ENCODE measurements at regions not wholly inside any gene's neighbourhood (a gene's known extent, or its start where the extent isn't known, plus 50 kb on each side); places are given as distances from the start of the nearest gene placed in this dataset.
A peak's percentile ranks its signal among the peaks of the same experiment; 100 is the strongest.
"Not testable (repeated sequence)": the region's sequence is repeated elsewhere in the genome, so short reads cannot be mapped to it uniquely, and the experiment has no call there.

GRCh38 chr6:16902502-16902901, 141.2 kb upstream of the ATXN1 start:
- DNase-seq = no peak

GRCh38 chr6:16901782-16902181, 140.5 kb upstream of the ATXN1 start:
- no peak for DNase-seq

DNA sequence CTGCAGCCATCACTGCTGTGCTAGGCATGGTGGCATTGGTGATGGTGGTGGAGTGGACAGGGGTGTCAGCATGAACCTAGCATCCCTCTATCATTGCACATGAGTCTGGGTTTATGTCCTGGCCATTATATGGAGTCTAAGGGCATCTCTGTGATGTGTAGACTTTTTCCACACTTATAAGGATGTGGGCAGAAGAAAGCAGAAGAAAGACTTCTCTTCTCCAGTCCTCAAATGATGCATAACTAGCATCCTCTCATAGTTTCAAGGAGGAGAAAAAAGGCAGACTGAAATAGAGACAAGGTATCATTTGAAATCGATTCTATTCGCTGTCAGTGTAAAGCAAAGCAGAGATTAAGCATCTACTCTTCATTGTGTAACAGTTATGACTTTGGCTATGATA, 140.0 kb upstream of the ATXN1 start:
- no peak for DNase-seq

GRCh38 chr6:16898640-16899396, 137.6 kb upstream of the ATXN1 start:
- DNase-seq = no peak

- DNase-seq = no peak
These were observed 136.4 kb upstream of the ATXN1 start for GRCh38 chr6:16897669-16898068.

DNA sequence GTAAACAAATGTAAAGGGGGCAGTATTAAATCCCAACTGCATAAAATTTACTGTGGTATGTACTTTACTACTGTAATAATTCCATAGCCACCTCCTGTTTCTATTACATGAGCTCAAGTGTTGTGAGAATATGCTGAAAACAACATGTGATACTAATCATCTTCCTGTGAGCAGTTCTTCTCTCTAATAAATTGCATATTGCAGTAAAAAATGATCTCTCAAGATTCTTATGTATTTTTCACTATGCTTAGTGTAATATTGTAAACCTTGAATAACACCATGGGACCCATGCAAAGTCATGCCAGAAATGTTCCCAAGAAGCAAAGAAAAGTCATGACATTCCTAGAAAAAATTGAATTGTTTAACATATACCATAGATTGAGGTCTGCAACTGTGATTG, 133.0 kb upstream of the ATXN1 start:
- DNase-seq = no peak

- not testable (repeated sequence) for DNase-seq
These were observed 129.8 kb upstream of the ATXN1 start for GRCh38 chr6:16891110-16891509.

DNA sequence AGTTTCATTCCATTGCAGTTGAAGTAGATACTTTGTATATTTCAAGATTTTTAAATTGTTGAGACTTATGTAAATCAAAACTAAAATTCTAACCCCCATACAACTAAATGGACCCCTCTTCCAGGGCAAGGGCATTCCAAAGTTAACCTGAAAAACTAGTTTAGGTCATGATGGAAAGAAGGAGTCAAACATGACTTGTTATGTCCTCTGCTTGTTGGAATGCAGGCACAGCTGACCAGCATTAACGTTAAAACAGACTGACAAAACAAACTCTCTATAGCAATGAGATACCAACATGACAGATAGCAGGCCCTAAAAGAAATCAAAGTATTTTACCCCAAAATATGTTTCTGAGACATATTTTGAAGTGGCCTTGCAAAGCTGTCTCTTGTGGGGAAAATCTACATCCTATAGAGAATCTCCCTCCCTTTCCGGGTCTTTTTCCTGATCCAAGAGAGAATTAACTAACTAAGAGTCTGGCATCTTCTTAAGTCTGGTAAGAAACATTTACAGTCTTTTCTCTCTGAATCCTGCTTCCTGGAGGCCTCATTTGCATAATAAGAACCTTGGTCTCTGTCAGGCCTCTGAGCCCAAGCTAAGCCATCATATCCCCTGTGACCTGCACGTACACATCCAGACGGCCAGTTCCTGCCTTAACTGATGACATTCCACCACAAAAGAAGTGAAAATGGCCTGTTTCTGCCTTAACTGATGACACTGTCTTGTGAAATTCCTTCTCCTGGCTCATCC, 124.3 kb upstream of the ATXN1 start:
- no peak for DNase-seq

DNA sequence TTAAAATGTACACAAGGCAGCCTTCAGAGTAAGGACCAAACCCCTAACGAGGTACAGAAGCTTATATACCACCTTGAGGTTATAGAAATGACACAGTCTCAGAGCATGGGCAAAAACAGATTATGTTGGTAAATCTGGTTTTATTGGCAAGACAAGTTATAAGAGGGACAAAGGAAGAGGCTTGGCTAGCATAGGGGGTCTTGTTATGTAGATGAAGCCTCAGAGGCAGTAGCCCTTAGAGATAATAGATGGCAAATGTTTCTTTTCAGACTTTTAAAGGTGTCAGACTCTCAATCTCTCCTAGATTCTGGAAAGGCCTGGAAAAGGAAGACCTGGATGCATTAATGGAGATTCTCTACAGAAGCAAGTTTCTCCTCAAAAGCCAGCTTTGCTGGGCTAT, 123.3 kb upstream of the ATXN1 start:
- DNase-seq = no peak

GRCh38 chr6:16883414-16883813, 122.2 kb upstream of the ATXN1 start:
- no peak for DNase-seq

DNA sequence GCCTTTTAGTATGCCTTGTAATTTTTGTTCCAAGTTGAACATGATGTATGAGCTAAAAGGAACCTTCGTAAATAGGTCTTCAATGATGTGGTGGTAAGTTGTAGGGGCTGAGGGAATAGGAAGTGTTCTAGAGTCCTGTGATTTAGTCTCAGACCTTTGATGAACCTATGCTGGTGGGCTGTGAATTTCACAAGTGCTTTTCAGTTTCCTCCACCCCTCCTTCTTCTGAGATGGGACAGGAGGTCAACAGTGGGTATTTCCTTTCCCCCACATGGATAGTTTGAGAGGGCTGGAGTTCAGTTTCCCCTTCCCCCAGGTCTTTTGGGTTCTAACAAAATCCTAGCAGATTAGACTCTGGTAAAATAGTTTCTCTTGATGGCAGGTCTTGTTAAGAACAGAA, 121.0 kb upstream of the ATXN1 start:
- no peak for DNase-seq

- DNase-seq = not testable (repeated sequence)
These were observed 115.6 kb upstream of the ATXN1 start for GRCh38 chr6:16876852-16877251.

- no peak for DNase-seq
These were observed 114.9 kb upstream of the ATXN1 start for GRCh38 chr6:16876201-16876600.

DNA sequence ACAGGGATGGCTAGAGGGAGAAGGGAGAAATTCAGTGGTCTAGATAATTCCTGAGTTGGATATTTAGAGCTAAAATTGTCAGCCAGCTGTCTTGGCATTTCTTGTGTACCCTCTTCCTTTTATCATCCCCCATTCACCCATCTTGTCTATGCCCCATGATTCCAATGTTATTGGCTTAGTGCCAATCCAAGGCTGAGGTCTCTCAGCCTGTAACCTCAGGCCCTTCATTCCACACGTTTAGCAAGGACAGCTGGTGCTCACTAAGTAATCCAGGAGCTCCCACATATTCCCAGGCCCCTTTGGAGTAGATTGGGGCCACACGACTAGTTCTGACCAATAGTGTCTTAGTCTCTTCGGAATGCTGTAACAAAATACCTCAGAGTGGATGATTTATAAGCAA, 112.4 kb upstream of the ATXN1 start:
- no peak for DNase-seq

- DNase-seq = no peak
These were observed 111.4 kb upstream of the ATXN1 start for GRCh38 chr6:16872543-16873235.

DNA sequence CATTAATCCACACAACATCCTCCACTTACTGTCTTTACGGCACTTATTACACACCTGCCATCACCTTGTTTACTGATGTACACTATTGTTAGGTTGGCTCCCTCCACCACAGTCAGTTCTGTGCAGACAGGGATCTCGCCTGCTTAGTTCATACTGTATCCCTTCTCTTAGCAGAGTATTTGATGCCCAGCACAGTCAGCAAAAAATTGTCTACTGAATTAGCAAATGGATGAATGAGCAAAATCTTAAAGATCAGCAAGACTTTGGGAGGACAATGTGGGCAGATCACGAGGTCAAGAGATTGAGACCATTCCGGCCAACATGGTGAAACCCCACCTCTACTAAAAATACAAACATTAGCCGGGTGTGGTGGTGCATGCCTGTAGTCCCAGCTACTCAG, 109.8 kb upstream of the ATXN1 start:
- DNase-seq = no peak

DNA sequence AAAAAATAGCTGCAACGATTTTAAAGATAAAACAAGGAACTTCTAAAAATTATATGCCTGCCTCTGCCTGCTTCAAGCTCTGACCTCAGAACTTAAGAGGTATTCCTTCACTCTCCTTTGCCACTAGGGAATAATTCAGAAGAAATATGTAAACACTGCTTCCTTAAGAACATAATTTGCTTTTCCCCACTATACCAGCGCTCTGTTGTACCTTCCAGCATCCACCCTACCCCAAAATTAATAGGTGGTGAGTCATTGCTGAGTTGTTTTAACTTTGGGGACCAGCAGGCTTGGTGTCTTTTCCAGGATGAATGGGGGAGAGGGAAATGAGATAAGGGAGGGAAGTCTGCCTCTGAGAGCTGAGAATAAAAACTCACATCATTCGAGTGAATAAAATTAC, 107.7 kb upstream of the ATXN1 start:
- DNase-seq = no peak

- DNase-seq = peak; percentile 56
These were observed 96.8 kb upstream of the ATXN1 start for GRCh38 chr6:16857969-16858592.

GRCh38 chr6:16855460-16855859, 94.2 kb upstream of the ATXN1 start:
- no peak for DNase-seq

DNA sequence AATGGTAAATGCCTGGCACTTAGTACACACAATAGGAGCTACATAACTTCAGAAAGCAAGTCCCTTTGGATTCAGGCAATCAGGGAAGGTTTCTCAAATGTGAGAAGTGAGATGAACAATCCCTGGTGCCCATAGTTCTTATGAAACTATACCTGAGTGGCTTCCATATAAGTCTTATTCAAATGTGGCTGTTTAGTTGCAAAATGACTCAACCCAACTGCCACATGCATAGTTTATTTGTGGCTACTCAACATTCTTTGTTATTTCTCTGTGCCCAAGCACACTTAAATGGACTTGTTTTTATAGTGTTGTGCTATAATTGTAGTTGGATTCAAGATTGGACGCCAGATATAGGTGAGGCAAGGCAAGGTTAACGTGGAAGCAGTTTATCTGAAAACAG, 93.7 kb upstream of the ATXN1 start:
- no peak for DNase-seq

- no peak for DNase-seq
These were observed 91.4 kb upstream of the ATXN1 start for GRCh38 chr6:16852671-16853070.

DNA sequence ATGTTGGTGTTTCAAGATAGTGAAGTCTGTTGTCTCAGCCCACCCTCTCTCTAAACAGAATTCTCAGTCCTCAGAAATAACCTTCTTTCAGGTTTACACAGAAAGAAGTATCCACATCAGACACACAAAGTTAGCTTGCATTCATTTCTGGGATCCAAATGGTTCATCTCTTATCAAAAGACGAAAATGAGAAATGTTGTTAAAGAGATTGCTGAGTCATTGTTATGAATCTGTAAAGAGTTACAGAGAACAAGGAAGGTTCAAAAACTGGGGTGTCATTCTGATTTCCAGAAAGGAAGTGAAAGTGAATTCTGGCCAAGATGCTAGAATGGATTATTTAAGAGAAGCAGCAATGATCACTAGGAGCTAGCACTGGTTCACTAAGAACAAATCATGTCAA, 90.5 kb upstream of the ATXN1 start:
- no peak for DNase-seq

GRCh38 chr6:16851044-16851540, 89.8 kb upstream of the ATXN1 start:
- DNase-seq = no peak

All from left kidney (tissue), 1 donor.